ENCODE measurements at regions not wholly inside any gene's neighbourhood (a gene's known extent, or its start where the extent isn't known, plus 50 kb on each side); places are given as distances from the start of the nearest gene placed in this dataset.

GRCh38 chr3:124078953-124079911, 87.3 kb upstream of the ROPN1 start:
- DNase-seq, result no peak
- H3K36me3 Mint-ChIP-seq (ENCODE audit: insufficient read depth), result no peaks in the 10 kb centered on the region

GRCh38 chr3:124079912-124080276, 88.0 kb upstream of the ROPN1 start:
- DNase-seq (no peak), ATAC-seq (no peak)
- H3K9me3 Mint-ChIP-seq, result no peaks in the 10 kb centered on the region
- no peak overlapping the region for H3K4me3 Mint-ChIP-seq
- H3K27me3 Mint-ChIP-seq (ENCODE audit: low read depth), result peaks cover 10% of the 10 kb centered on the region
- H3K36me3 Mint-ChIP-seq (ENCODE audit: insufficient read depth), result no peaks in the 10 kb centered on the region
- no peaks in the 10 kb centered on the region for H3K4me1 Mint-ChIP-seq (ENCODE audit: low read depth)

More at GRCh38 chr3:124078953-124079911, 87.3 kb upstream of the ROPN1 start:
- no peak for ATAC-seq
- H3K4me1 Mint-ChIP-seq (ENCODE audit: low read depth), result no peaks in the 10 kb centered on the region
- no peak overlapping the region for H3K4me3 Mint-ChIP-seq
- peaks cover 10% of the 10 kb centered on the region for H3K27me3 Mint-ChIP-seq (ENCODE audit: low read depth)
- H3K9me3 Mint-ChIP-seq, result no peaks in the 10 kb centered on the region

GRCh38 chr3:124082343-124082742, 90.4 kb upstream of the ROPN1 start:
- ATAC-seq (no peak), DNase-seq (no peak)
- no peak overlapping the region for H3K4me3 Mint-ChIP-seq
- H3K36me3 Mint-ChIP-seq (ENCODE audit: insufficient read depth), result no peaks in the 10 kb centered on the region
- no peaks in the 10 kb centered on the region for H3K4me1 Mint-ChIP-seq (ENCODE audit: low read depth)
- peaks cover 6% of the 10 kb centered on the region for H3K27me3 Mint-ChIP-seq (ENCODE audit: low read depth)
- H3K9me3 Mint-ChIP-seq, result no peaks in the 10 kb centered on the region

- Mint-ChIP-seq H3K9me3 (no peaks in the 10 kb centered on the region), H3K4me1 (ENCODE audit: low read depth) (no peaks in the 10 kb centered on the region), H3K36me3 (ENCODE audit: insufficient read depth) (no peaks in the 10 kb centered on the region), H3K4me3 (no peak overlapping the region), H3K27me3 (ENCODE audit: low read depth) (peaks cover 6% of the 10 kb centered on the region)
- ATAC-seq, result no peak
- no peak for DNase-seq
These were observed 92.3 kb upstream of the ROPN1 start for GRCh38 chr3:124084022-124084881.

- peaks cover 29% of the 10 kb centered on the region for H3K27me3 Mint-ChIP-seq (ENCODE audit: low read depth)
- DNase-seq, result no peak
- H3K4me1 Mint-ChIP-seq (ENCODE audit: low read depth), result no peaks in the 10 kb centered on the region
- no peaks in the 10 kb centered on the region for H3K9me3 Mint-ChIP-seq
- H3K36me3 Mint-ChIP-seq (ENCODE audit: insufficient read depth), result no peaks in the 10 kb centered on the region
- H3K4me3 Mint-ChIP-seq, result no peak overlapping the region
- no peak for ATAC-seq
These were observed 96.9 kb upstream of the ROPN1 start for GRCh38 chr3:124088801-124089200.

- no peak for ATAC-seq
- Mint-ChIP-seq H3K4me3 (no peak overlapping the region), H3K27me3 (ENCODE audit: low read depth) (peaks cover 29% of the 10 kb centered on the region), H3K4me1 (ENCODE audit: low read depth) (no peaks in the 10 kb centered on the region), H3K9me3 (no peaks in the 10 kb centered on the region), H3K36me3 (ENCODE audit: insufficient read depth) (no peaks in the 10 kb centered on the region)
- DNase-seq, result no peak
These were observed 97.3 kb upstream of the ROPN1 start for GRCh38 chr3:124089214-124089613.

- no peaks in the 10 kb centered on the region for H3K9me3 Mint-ChIP-seq
- H3K4me1 Mint-ChIP-seq (ENCODE audit: low read depth), result no peaks in the 10 kb centered on the region
- H3K36me3 Mint-ChIP-seq (ENCODE audit: insufficient read depth), result no peaks in the 10 kb centered on the region
- H3K27me3 Mint-ChIP-seq (ENCODE audit: low read depth), result peaks cover 34% of the 10 kb centered on the region
- ATAC-seq (no peak), DNase-seq (no peak)
- no peak overlapping the region for H3K4me3 Mint-ChIP-seq
These were observed 99.8 kb upstream of the ROPN1 start for GRCh38 chr3:124091716-124092115.

- Mint-ChIP-seq H3K27me3 (ENCODE audit: low read depth) (peaks cover 34% of the 10 kb centered on the region), H3K4me1 (ENCODE audit: low read depth) (no peaks in the 10 kb centered on the region), H3K9me3 (no peaks in the 10 kb centered on the region), H3K4me3 (no peak overlapping the region), H3K36me3 (ENCODE audit: insufficient read depth) (no peaks in the 10 kb centered on the region)
- DNase-seq, result no peak
- no peak for ATAC-seq
These were observed 100.9 kb upstream of the ROPN1 start for GRCh38 chr3:124092811-124093210.

GRCh38 chr3:124094496-124094895, 102.6 kb upstream of the ROPN1 start:
- peaks cover 33% of the 10 kb centered on the region for H3K27me3 Mint-ChIP-seq (ENCODE audit: low read depth)
- no peak for ATAC-seq
- H3K9me3 Mint-ChIP-seq, result no peaks in the 10 kb centered on the region
- H3K4me3 Mint-ChIP-seq, result no peak overlapping the region
- no peaks in the 10 kb centered on the region for H3K36me3 Mint-ChIP-seq (ENCODE audit: insufficient read depth)
- no peak for DNase-seq
- no peaks in the 10 kb centered on the region for H3K4me1 Mint-ChIP-seq (ENCODE audit: low read depth)

- no peak for ATAC-seq
These were observed 105.6 kb upstream of the ROPN1 start for GRCh38 chr3:124097362-124098131.

GRCh38 chr3:124101643-124102042, 109.7 kb upstream of the ROPN1 start:
- DNase-seq, result no peak
- no peak for ATAC-seq
- H3K27me3 Mint-ChIP-seq (ENCODE audit: low read depth), result peaks cover 11% of the 10 kb centered on the region
- no peak overlapping the region for H3K4me3 Mint-ChIP-seq
- H3K4me1 Mint-ChIP-seq (ENCODE audit: low read depth), result no peaks in the 10 kb centered on the region
- no peaks in the 10 kb centered on the region for H3K36me3 Mint-ChIP-seq (ENCODE audit: insufficient read depth)
- no peaks in the 10 kb centered on the region for H3K9me3 Mint-ChIP-seq

More at GRCh38 chr3:124097362-124098131, 105.6 kb upstream of the ROPN1 start:
- no peak for DNase-seq
- H3K36me3 Mint-ChIP-seq (ENCODE audit: insufficient read depth), result no peaks in the 10 kb centered on the region
- no peaks in the 10 kb centered on the region for H3K4me1 Mint-ChIP-seq (ENCODE audit: low read depth)
- no peaks in the 10 kb centered on the region for H3K9me3 Mint-ChIP-seq
- peaks cover 19% of the 10 kb centered on the region for H3K27me3 Mint-ChIP-seq (ENCODE audit: low read depth)
- H3K4me3 Mint-ChIP-seq, result no peak overlapping the region

GRCh38 chr3:124107104-124107890, 115.4 kb upstream of the ROPN1 start:
- Mint-ChIP-seq H3K36me3 (ENCODE audit: insufficient read depth) (no peaks in the 10 kb centered on the region), H3K27me3 (ENCODE audit: low read depth) (peaks cover 7% of the 10 kb centered on the region), H3K4me1 (ENCODE audit: low read depth) (no peaks in the 10 kb centered on the region), H3K9me3 (no peaks in the 10 kb centered on the region), H3K4me3 (no peak overlapping the region)
- DNase-seq (no peak), ATAC-seq (no peak)

- H3K27me3 Mint-ChIP-seq (ENCODE audit: low read depth), result peaks cover 8% of the 10 kb centered on the region
These were observed 116.5 kb upstream of the ROPN1 start for GRCh38 chr3:124108446-124108845.

More at GRCh38 chr3:124108446-124108845, 116.5 kb upstream of the ROPN1 start:
- H3K9me3 Mint-ChIP-seq, result no peaks in the 10 kb centered on the region
- DNase-seq, result no peak
- no peaks in the 10 kb centered on the region for H3K4me1 Mint-ChIP-seq (ENCODE audit: low read depth)
- no peak for ATAC-seq
- no peaks in the 10 kb centered on the region for H3K36me3 Mint-ChIP-seq (ENCODE audit: insufficient read depth)
- H3K4me3 Mint-ChIP-seq, result no peak overlapping the region
